T-helper 1 cell treated with Interleukin-12 subunit alpha and Interleukin-12 subunit beta and Interleukin-4 antibody, amounts not matched to agents 30 μg/mL and 1 μg/mL, for 36 hours (primary cell): ENCODE measurements at regions not wholly inside any gene's neighbourhood (a gene's known extent, or its start where the extent isn't known, plus 50 kb on each side); places are given as distances from the start of the nearest gene placed in this dataset.
"Not testable (repeated sequence)": the region's sequence is repeated elsewhere in the genome, so short reads cannot be mapped to it uniquely, and the experiment has no call there.

ENCODE experiments used
- H3K27ac Mint-ChIP-seq: one replicate; pipeline ENCODE4 v1.8.0; 2021; ENCODE audit warnings: mild to moderate bottlenecking, mixed read lengths
- H3K27me3 Mint-ChIP-seq: one replicate; pipeline ENCODE4 v1.8.0; 2021; ENCODE audit warnings: low read depth, mixed read lengths
- H3K36me3 Mint-ChIP-seq: one replicate; pipeline ENCODE4 v1.8.0; 2021; ENCODE audit warnings: low read depth, mixed read lengths
- H3K4me1 Mint-ChIP-seq: one replicate; pipeline ENCODE4 v1.8.0; 2021; ENCODE audit warnings: low read depth, mixed read lengths
- H3K4me3 Mint-ChIP-seq: one replicate; pipeline ENCODE4 v1.8.0; 2021; ENCODE audit warnings: mild to moderate bottlenecking, moderate library complexity, mixed read lengths
- H3K9me3 Mint-ChIP-seq: one replicate; pipeline ENCODE4 v1.8.0; 2021; ENCODE audit warnings: mixed read lengths

- no peaks in the 10 kb centered on the region for H3K36me3 Mint-ChIP-seq
- H3K27me3 Mint-ChIP-seq, result no peaks in the 10 kb centered on the region
- no peaks in the 10 kb centered on the region for H3K9me3 Mint-ChIP-seq
- no peak overlapping the region for H3K27ac Mint-ChIP-seq
- no peak overlapping the region for H3K4me3 Mint-ChIP-seq
- H3K4me1 Mint-ChIP-seq, result no peaks in the 10 kb centered on the region
Measured at GRCh38 chr18:71431171-71431570, 1113.0 kb downstream of the CBLN2 start.

GRCh38 chr18:71426441-71426840 is 1117.7 kb downstream of the CBLN2 start:
- Mint-ChIP-seq H3K36me3 (no peaks in the 10 kb centered on the region), H3K27me3 (no peaks in the 10 kb centered on the region), H3K4me3 (no peak overlapping the region), H3K9me3 (no peaks in the 10 kb centered on the region), H3K4me1 (no peaks in the 10 kb centered on the region), H3K27ac (no peak overlapping the region)

GRCh38 chr18:71405169-71405809 is 1116.4 kb downstream of the SOCS6 start:
- no peak overlapping the region for H3K4me3 Mint-ChIP-seq
- H3K9me3 Mint-ChIP-seq, result no peaks in the 10 kb centered on the region
- H3K27ac Mint-ChIP-seq, result no peak overlapping the region
- H3K27me3 Mint-ChIP-seq, result no peaks in the 10 kb centered on the region
- H3K36me3 Mint-ChIP-seq, result no peaks in the 10 kb centered on the region
- H3K4me1 Mint-ChIP-seq, result no peaks in the 10 kb centered on the region

GRCh38 chr18:71403501-71403900 is 1114.7 kb downstream of the SOCS6 start:
- Mint-ChIP-seq H3K9me3 (no peaks in the 10 kb centered on the region), H3K4me1 (no peaks in the 10 kb centered on the region), H3K27ac (no peak overlapping the region), H3K4me3 (no peak overlapping the region), H3K36me3 (no peaks in the 10 kb centered on the region), H3K27me3 (no peaks in the 10 kb centered on the region)

- Mint-ChIP-seq H3K4me3 (no peak overlapping the region), H3K27me3 (no peaks in the 10 kb centered on the region), H3K36me3 (no peaks in the 10 kb centered on the region), H3K4me1 (no peaks in the 10 kb centered on the region), H3K9me3 (no peaks in the 10 kb centered on the region), H3K27ac (no peak overlapping the region)
Measured at GRCh38 chr18:71398531-71398930, 1109.7 kb downstream of the SOCS6 start.

GRCh38 chr18:71388148-71388547 is 1099.3 kb downstream of the SOCS6 start:
- Mint-ChIP-seq H3K36me3 (no peaks in the 10 kb centered on the region), H3K9me3 (no peaks in the 10 kb centered on the region), H3K27me3 (no peaks in the 10 kb centered on the region), H3K4me3 (no peak overlapping the region), H3K27ac (no peak overlapping the region), H3K4me1 (no peaks in the 10 kb centered on the region)

GRCh38 chr18:71374294-71375000 is 1085.6 kb downstream of the SOCS6 start:
- H3K9me3 Mint-ChIP-seq, result no peaks in the 10 kb centered on the region
- H3K4me3 Mint-ChIP-seq, result no peak overlapping the region
- no peaks in the 10 kb centered on the region for H3K36me3 Mint-ChIP-seq
- no peak overlapping the region for H3K27ac Mint-ChIP-seq
- H3K27me3 Mint-ChIP-seq, result no peaks in the 10 kb centered on the region
- no peaks in the 10 kb centered on the region for H3K4me1 Mint-ChIP-seq

- no peaks in the 10 kb centered on the region for H3K4me1 Mint-ChIP-seq
- no peak overlapping the region for H3K27ac Mint-ChIP-seq
- no peaks in the 10 kb centered on the region for H3K36me3 Mint-ChIP-seq
- no peaks in the 10 kb centered on the region for H3K27me3 Mint-ChIP-seq
- no peak overlapping the region for H3K4me3 Mint-ChIP-seq
- H3K9me3 Mint-ChIP-seq, result peaks cover under 1% of the 10 kb centered on the region
Measured at GRCh38 chr18:71371951-71372605, 1083.2 kb downstream of the SOCS6 start.

GRCh38 chr18:71370671-71371445 is 1082.0 kb downstream of the SOCS6 start:
- no peak overlapping the region for H3K27ac Mint-ChIP-seq
- H3K4me3 Mint-ChIP-seq, result no peak overlapping the region
- no peaks in the 10 kb centered on the region for H3K36me3 Mint-ChIP-seq

GRCh38 chr18:71370095-71370494 is 1081.2 kb downstream of the SOCS6 start:
- H3K27me3 Mint-ChIP-seq, result no peaks in the 10 kb centered on the region
- no peaks in the 10 kb centered on the region for H3K4me1 Mint-ChIP-seq
- H3K36me3 Mint-ChIP-seq, result no peaks in the 10 kb centered on the region
- H3K9me3 Mint-ChIP-seq, result peaks cover 10% of the 10 kb centered on the region
- H3K27ac Mint-ChIP-seq, result no peak overlapping the region
- H3K4me3 Mint-ChIP-seq, result no peak overlapping the region

More at GRCh38 chr18:71370671-71371445, 1082.0 kb downstream of the SOCS6 start:
- peaks cover 10% of the 10 kb centered on the region for H3K9me3 Mint-ChIP-seq
- H3K4me1 Mint-ChIP-seq, result no peaks in the 10 kb centered on the region
- H3K27me3 Mint-ChIP-seq, result no peaks in the 10 kb centered on the region

- Mint-ChIP-seq H3K9me3 (peaks cover 10% of the 10 kb centered on the region), H3K4me1 (no peaks in the 10 kb centered on the region), H3K27ac (no peak overlapping the region), H3K4me3 (no peak overlapping the region), H3K36me3 (no peaks in the 10 kb centered on the region), H3K27me3 (no peaks in the 10 kb centered on the region)
Measured at GRCh38 chr18:71362140-71362539, 1073.3 kb downstream of the SOCS6 start.

GRCh38 chr18:71355599-71355998 is 1066.8 kb downstream of the SOCS6 start:
- H3K4me3 Mint-ChIP-seq, H3K36me3 Mint-ChIP-seq, H3K27ac Mint-ChIP-seq, H3K9me3 Mint-ChIP-seq, H3K4me1 Mint-ChIP-seq, H3K27me3 Mint-ChIP-seq: not testable (repeated sequence)

GRCh38 chr18:71352618-71353017 is 1063.8 kb downstream of the SOCS6 start:
- no peaks in the 10 kb centered on the region for H3K36me3 Mint-ChIP-seq
- H3K4me1 Mint-ChIP-seq, result no peaks in the 10 kb centered on the region
- H3K27me3 Mint-ChIP-seq, result no peaks in the 10 kb centered on the region
- no peak overlapping the region for H3K4me3 Mint-ChIP-seq
- no peaks in the 10 kb centered on the region for H3K9me3 Mint-ChIP-seq
- no peak overlapping the region for H3K27ac Mint-ChIP-seq

- no peaks in the 10 kb centered on the region for H3K36me3 Mint-ChIP-seq
Measured at GRCh38 chr18:71336576-71337210, 1047.8 kb downstream of the SOCS6 start.

More at GRCh38 chr18:71336576-71337210, 1047.8 kb downstream of the SOCS6 start:
- H3K27me3 Mint-ChIP-seq, result no peaks in the 10 kb centered on the region
- no peaks in the 10 kb centered on the region for H3K9me3 Mint-ChIP-seq
- no peaks in the 10 kb centered on the region for H3K4me1 Mint-ChIP-seq
- H3K27ac Mint-ChIP-seq, result no peak overlapping the region
- H3K4me3 Mint-ChIP-seq, result no peak overlapping the region
